Skeletal muscle tissue (tissue), 3 donors: ENCODE measurements at regions not wholly inside any gene's neighbourhood (a gene's known extent, or its start where the extent isn't known, plus 50 kb on each side); places are given as distances from the start of the nearest gene placed in this dataset.

Experiments
- H3K27ac ChIP-seq: one replicate; pipeline ENCODE4 v1.7.0; 2013; ENCODE audit warnings: mild to moderate bottlenecking, low read depth, low read length, inconsistent platforms
- H3K27me3 ChIP-seq, 3 donors: one replicate each; pipeline ENCODE4 v1.7.0; 2013; ENCODE audit warnings: low read length in 3 of 3; ENCODE audit not compliant: control insufficient read depth in 3 of 3, insufficient read depth in 3 of 3
- H3K36me3 ChIP-seq, 3 donors: one replicate each; pipeline ENCODE4 v1.7.0; 2013; ENCODE audit warnings: low read length in 3 of 3; ENCODE audit not compliant: control insufficient read depth in 3 of 3, insufficient read depth in 3 of 3
- H3K4me1 ChIP-seq, 3 donors: one replicate each; pipeline ENCODE4 v1.7.0; 2013; ENCODE audit warnings: low read length in 3 of 3, mild to moderate bottlenecking in 3 of 3; ENCODE audit not compliant: control insufficient read depth in 3 of 3, insufficient read depth in 3 of 3
- H3K4me3 ChIP-seq, 3 donors: one replicate each; pipeline ENCODE4 v1.7.0; 2013; ENCODE audit warnings: low read length in 3 of 3
- H3K9ac ChIP-seq, 3 donors: one replicate each; pipeline ENCODE4 v1.7.0; 2013; ENCODE audit warnings: low read length in 3 of 3, mild to moderate bottlenecking in 3 of 3, moderate library complexity in 2 of 3, low read depth in 1 of 3
- H3K9me3 ChIP-seq, 3 donors: one replicate each; pipeline ENCODE4 v1.7.0; 2013; ENCODE audit warnings: low read length in 3 of 3; ENCODE audit not compliant: control insufficient read depth in 3 of 3
- donor health status: Osteomylitis.

- no peak overlapping the region for H3K27ac ChIP-seq
- H3K4me1 ChIP-seq: no peaks in the 10 kb centered on the region
- H3K9me3 ChIP-seq: no peaks in the 10 kb centered on the region
- no peaks in the 10 kb centered on the region for H3K27me3 ChIP-seq
- H3K4me3 ChIP-seq: no peak overlapping the region
- peaks cover 0 to 7% (median 0%) of the 10 kb centered on the region in 3 donors for H3K36me3 ChIP-seq
- H3K9ac ChIP-seq: no peak overlapping the region
Observed at GRCh38 chr18:46243673-46244072, 139.5 kb downstream of the HAUS1 start.

- H3K4me1 ChIP-seq: peaks cover 3 to 9% (median 9%) of the 10 kb centered on the region in 3 donors
- H3K9ac ChIP-seq: no peak overlapping the region
- no peak overlapping the region for H3K4me3 ChIP-seq
- no peak overlapping the region for H3K27ac ChIP-seq
- no peaks in the 10 kb centered on the region for H3K9me3 ChIP-seq
- H3K36me3 ChIP-seq: peaks cover 0 to 4% (median 0%) of the 10 kb centered on the region in 3 donors
- H3K27me3 ChIP-seq: no peaks in the 10 kb centered on the region
Observed at GRCh38 chr18:46246101-46246500, 141.9 kb downstream of the HAUS1 start.

DNA sequence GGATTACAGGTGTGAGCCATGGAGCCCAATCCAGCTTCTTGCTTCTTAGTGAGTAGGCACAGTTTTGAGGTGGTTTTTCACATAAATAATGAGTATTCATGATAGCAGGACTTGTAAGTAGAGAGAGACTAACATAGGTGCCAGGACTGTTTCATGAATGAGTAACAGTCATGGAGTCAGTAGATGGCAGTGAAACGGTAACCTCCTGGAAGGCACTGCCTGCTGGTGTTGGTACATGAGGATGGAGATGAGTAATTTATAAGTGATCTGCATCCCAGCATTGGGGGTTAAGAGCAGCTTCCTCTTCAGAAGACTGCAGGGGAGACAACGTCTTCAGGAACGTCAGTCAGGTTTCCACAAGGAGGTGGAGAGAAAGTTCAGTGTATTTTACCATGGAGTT is 143.8 kb downstream of the HAUS1 start:
- Histone ChIP-seq H3K27me3 (no peaks in the 10 kb centered on the region), H3K9me3 (no peaks in the 10 kb centered on the region), H3K9ac (no peak overlapping the region), H3K4me1 (peaks cover 3 to 13% (median 9%) of the 10 kb centered on the region in 3 donors), H3K4me3 (no peak overlapping the region), H3K36me3 (peaks cover 0 to 4% (median 0%) of the 10 kb centered on the region in 3 donors), H3K27ac (no peak overlapping the region)

DNA sequence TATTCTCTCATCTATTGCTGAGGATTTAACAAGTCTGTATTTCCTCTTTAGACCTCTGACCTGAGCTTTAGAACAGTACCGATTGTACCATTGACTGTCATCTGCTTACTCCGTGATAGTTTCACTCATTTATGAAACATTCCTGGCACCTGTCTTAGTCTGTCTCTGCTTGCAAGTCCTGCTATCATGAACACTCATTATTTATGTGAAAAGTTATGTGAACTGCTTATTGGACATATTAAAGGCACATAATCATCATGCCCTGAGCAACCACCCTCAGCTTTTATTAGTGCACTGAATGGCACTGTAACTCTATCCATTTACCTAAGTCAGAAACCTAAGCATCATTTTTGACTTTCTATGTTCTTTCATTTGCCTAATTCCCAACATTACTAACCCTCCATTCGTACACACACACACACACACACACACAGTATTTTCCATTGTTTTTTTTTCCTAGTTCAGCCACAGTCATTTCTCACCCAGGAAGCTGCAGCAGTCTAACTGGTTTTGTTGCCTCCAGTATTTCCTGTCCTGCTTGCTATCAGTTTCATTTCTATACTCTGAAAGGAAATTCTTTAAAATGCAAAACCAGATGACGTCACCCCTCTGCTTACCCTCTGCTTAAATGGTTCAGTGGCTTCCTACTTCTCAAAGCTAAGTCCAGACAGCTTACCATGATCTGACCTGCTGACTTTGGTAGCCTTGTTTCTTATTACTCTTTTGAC is 146.1 kb downstream of the HAUS1 start:
- Histone ChIP-seq H3K27ac (peak overlapping the region; percentile 32), H3K9ac (no peak overlapping the region), H3K4me3 (no peak overlapping the region), H3K9me3 (no peaks in the 10 kb centered on the region), H3K36me3 (peaks cover 0 to 6% (median 0%) of the 10 kb centered on the region in 3 donors), H3K4me1 (peaks cover 5 to 14% (median 13%) of the 10 kb centered on the region in 3 donors), H3K27me3 (no peaks in the 10 kb centered on the region)

GRCh38 chr18:46250812-46251173 is 146.6 kb downstream of the HAUS1 start:
- Histone ChIP-seq H3K4me3 (no peak overlapping the region), H3K9me3 (no peaks in the 10 kb centered on the region), H3K27ac (no peak overlapping the region), H3K9ac (no peak overlapping the region), H3K4me1 (peaks cover 5 to 14% (median 13%) of the 10 kb centered on the region in 3 donors), H3K36me3 (peaks cover 0 to 6% (median 0%) of the 10 kb centered on the region in 3 donors), H3K27me3 (no peaks in the 10 kb centered on the region)

DNA sequence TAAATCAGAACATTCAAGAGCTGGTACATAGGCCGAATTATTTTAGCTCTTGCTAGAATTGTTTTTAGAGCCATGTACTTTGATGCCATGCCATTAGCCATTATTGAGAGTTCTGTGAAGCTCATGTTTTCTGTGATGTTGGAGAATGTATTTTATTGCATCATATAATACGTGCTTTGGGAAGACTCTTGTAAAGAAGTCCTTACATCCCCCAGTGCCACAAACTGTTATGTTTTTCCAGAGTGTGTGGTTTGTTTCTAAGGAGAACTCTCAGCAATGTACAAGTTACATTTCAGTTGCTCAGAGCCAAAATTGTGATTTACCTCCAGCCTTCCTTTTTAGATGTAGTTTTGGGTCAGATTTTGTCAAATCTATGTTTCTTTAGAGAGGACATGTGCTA is 148.6 kb downstream of the HAUS1 start:
- Histone ChIP-seq H3K4me3 (no peak overlapping the region), H3K27ac (no peak overlapping the region), H3K9ac (no peak overlapping the region), H3K4me1 (peaks cover 5 to 14% (median 13%) of the 10 kb centered on the region in 3 donors), H3K36me3 (peaks cover 0 to 6% (median 0%) of the 10 kb centered on the region in 3 donors), H3K27me3 (no peaks in the 10 kb centered on the region), H3K9me3 (no peaks in the 10 kb centered on the region)

- H3K9ac ChIP-seq: no peak overlapping the region
- H3K4me1 ChIP-seq: peaks cover 5 to 14% (median 13%) of the 10 kb centered on the region in 3 donors
- H3K4me3 ChIP-seq: no peak overlapping the region
- no peaks in the 10 kb centered on the region for H3K27me3 ChIP-seq
- peaks cover 0 to 4% (median 0%) of the 10 kb centered on the region in 3 donors for H3K36me3 ChIP-seq
- H3K27ac ChIP-seq: no peak overlapping the region
- no peaks in the 10 kb centered on the region for H3K9me3 ChIP-seq
Observed at GRCh38 chr18:46253498-46253897, 149.3 kb downstream of the HAUS1 start.

- Histone ChIP-seq H3K27me3 (no peaks in the 10 kb centered on the region), H3K9me3 (no peaks in the 10 kb centered on the region), H3K9ac (no peak overlapping the region), H3K36me3 (peaks cover 0 to 2% (median 0%) of the 10 kb centered on the region in 3 donors), H3K4me3 (no peak overlapping the region), H3K27ac (no peak overlapping the region), H3K4me1 (peaks cover 11 to 12% (median 11%) of the 10 kb centered on the region in 3 donors)
Observed at GRCh38 chr18:46256078-46256477, 151.9 kb downstream of the HAUS1 start.

DNA sequence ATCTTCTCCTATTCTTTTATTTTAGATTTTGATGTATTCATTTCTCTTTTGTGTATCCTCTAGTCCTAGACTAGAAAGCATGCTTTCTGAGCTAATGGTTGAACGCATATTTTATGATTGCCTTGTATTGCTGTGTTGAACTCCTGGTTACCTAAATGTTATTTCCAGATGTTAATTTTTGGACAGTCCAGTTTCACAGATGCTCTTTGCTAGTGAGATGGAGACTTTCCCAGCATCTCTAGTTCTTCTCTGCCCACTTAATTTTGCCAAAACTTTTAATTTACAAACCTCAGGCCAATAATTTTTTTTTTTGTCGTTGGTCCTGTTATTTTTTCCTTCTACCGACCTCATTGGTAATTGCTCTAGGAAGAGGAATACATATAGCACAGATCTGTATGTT is 153.2 kb downstream of the HAUS1 start:
- H3K4me1 ChIP-seq: peaks cover 12 to 20% (median 17%) of the 10 kb centered on the region in 3 donors
- no peaks in the 10 kb centered on the region for H3K27me3 ChIP-seq
- no peak overlapping the region for H3K4me3 ChIP-seq
- peaks cover 0 to 2% (median 0%) of the 10 kb centered on the region in 3 donors for H3K36me3 ChIP-seq
- H3K9ac ChIP-seq: no peak overlapping the region
- no peak overlapping the region for H3K27ac ChIP-seq
- H3K9me3 ChIP-seq: no peaks in the 10 kb centered on the region

GRCh38 chr18:46260016-46260878 is 156.1 kb downstream of the HAUS1 start:
- Histone ChIP-seq H3K36me3 (peaks cover 3 to 11% (median 3%) of the 10 kb centered on the region in 3 donors), H3K9ac (no peak overlapping the region), H3K4me3 (peak overlapping the region in 1 of 3 donors; percentile 46), H3K27ac (peak overlapping the region; percentile 48), H3K4me1 (peaks cover 17 to 27% (median 26%) of the 10 kb centered on the region in 3 donors), H3K27me3 (no peaks in the 10 kb centered on the region), H3K9me3 (no peaks in the 10 kb centered on the region)
